HFF-Myc (cell line): ENCODE measurements at regions not wholly inside any gene's neighbourhood (a gene's known extent, or its start where the extent isn't known, plus 50 kb on each side); places are given as distances from the start of the nearest gene placed in this dataset.

Experiments
- DNase-seq: peaks from one replicate; pipeline ENCODE4 v3.0.0-alpha.2; 2011; ENCODE audit warnings: low read depth; ENCODE audit errors: extremely low read depth
- H3K4me3 ChIP-seq: replicated peaks from 2 replicates; pipeline ENCODE4 v1.5.1; 2011; ENCODE audit warnings: low read depth, mild to moderate bottlenecking, control low read depth, low read length
- TF ChIP-seq, protein P1 (sequence below): IDR thresholded peaks from 2 replicates; pipeline ENCODE4 v1.5.1; 2012; ENCODE audit warnings: mild to moderate bottlenecking, low read depth, low read length, control low read depth; ENCODE audit errors: missing control alignments

DNA sequence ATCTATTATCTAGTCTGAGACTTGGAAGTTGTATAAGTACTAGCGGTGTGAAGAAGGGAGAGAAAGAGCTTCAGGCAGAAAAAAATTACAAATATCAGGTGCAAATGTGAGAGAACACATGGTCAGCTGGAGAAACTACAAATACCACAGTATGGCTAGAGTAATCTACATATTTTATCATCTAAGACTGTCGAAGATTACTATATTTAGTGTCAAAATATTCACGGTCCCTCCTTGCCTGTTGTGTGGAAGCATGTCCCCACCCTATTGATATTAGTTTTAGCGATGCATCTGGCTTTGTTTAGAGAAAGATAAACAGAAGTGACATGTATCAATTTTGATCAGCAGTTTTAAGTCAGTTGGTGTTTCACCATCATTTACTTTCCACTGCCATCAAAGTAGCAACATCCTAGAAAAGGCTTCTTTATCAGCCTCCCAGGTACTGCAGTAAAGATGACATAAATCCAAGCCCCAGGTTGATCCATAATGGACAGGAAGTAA is 90.5 kb upstream of the ITGA4 start:
- TF ChIP-seq, protein P1, sequence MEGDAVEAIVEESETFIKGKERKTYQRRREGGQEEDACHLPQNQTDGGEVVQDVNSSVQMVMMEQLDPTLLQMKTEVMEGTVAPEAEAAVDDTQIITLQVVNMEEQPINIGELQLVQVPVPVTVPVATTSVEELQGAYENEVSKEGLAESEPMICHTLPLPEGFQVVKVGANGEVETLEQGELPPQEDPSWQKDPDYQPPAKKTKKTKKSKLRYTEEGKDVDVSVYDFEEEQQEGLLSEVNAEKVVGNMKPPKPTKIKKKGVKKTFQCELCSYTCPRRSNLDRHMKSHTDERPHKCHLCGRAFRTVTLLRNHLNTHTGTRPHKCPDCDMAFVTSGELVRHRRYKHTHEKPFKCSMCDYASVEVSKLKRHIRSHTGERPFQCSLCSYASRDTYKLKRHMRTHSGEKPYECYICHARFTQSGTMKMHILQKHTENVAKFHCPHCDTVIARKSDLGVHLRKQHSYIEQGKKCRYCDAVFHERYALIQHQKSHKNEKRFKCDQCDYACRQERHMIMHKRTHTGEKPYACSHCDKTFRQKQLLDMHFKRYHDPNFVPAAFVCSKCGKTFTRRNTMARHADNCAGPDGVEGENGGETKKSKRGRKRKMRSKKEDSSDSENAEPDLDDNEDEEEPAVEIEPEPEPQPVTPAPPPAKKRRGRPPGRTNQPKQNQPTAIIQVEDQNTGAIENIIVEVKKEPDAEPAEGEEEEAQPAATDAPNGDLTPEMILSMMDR, result no peak
- DNase-seq, result no peak

DNA sequence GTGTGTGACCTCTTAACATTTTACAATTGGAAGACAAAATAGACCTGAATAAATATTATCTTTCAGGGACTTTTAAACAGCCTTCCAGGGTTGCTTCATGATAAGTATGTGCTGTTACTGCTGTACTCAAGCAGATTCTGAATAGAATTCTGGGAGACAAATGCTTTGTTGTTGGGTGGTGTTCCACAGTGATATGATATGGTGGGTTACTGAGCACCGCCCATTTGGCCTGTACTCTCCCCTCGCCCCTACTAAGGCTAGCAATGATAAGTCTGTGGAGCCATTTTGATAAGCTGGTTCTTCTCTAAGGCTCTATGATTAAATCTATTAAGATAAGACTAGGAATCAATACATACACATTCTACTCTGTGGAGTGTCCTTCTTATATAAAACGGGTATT is 89.8 kb upstream of the ITGA4 start:
- TF ChIP-seq, protein P1, result no peak
- H3K4me3 ChIP-seq, result no peak overlapping the region
- DNase-seq, result no peak

More for the DNA sequence above, 90.5 kb upstream of the ITGA4 start:
- H3K4me3 ChIP-seq, result no peak overlapping the region

DNA sequence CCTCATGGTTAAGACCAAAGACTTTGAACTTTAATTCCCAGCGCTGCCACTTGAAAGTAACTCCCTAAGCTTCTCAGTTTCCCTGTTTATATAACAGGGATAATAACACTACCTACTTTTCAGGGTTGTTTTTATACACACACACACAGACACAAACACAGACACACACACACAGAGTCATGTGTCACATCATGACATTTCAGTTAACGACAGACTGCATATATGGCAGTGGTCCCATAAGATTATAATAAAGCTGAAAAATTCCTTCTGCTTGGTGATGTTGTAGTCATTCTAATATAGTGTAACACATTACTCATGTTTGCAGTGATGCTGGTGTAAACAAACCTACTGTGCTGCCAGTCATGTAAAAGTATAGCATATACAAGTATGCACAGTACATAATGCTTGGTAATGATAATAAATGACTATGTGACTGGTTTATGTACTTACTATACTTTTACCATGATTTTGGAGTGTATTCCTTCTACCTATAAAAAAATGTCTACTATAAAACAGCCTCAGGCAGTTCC is 89.2 kb upstream of the ITGA4 start:
- no peak overlapping the region for H3K4me3 ChIP-seq
- TF ChIP-seq, protein P1, result no peak
- DNase-seq, result no peak

DNA sequence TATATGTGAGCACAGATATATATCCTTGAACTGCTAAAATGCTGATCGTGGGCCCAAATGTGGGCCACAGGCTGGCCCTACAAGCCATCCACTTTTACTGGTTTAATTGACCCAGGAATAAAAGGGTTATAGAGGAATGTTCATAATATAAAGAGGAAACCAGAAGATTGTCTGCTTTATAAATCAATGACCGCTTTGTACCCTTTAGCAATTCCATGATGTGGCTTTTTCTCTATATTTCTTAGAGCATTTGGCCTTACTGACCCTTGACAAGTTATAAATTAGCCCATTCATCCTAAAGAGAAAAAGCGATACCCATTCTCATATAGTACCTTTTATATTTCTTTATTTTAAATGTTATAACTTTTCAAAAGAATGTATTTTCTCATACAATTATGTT is 87.1 kb upstream of the ITGA4 start:
- TF ChIP-seq, protein P1, result no peak
- no peak overlapping the region for H3K4me3 ChIP-seq
- no peak for DNase-seq

DNA sequence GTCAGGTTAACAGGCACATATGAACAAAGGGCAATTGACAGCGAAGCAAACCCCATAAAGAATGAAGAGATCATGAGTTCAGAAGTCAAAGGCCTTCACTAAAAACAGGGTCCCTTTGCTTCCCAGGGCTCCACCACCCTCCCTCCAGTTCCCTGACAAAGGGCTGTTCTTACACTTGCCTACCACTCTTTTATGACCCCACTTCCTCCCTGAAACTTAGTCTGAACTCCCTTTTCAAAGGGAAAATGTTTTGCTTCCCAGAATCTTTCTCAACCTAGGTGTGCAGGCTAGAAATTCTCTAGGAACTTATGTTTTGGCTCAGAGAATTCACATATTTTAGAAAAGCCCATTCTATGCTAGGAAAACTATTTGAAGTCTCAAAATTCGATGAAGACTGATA is 86.0 kb upstream of the ITGA4 start:
- TF ChIP-seq, protein P1, result no peak
- H3K4me3 ChIP-seq, result no peak overlapping the region

DNA sequence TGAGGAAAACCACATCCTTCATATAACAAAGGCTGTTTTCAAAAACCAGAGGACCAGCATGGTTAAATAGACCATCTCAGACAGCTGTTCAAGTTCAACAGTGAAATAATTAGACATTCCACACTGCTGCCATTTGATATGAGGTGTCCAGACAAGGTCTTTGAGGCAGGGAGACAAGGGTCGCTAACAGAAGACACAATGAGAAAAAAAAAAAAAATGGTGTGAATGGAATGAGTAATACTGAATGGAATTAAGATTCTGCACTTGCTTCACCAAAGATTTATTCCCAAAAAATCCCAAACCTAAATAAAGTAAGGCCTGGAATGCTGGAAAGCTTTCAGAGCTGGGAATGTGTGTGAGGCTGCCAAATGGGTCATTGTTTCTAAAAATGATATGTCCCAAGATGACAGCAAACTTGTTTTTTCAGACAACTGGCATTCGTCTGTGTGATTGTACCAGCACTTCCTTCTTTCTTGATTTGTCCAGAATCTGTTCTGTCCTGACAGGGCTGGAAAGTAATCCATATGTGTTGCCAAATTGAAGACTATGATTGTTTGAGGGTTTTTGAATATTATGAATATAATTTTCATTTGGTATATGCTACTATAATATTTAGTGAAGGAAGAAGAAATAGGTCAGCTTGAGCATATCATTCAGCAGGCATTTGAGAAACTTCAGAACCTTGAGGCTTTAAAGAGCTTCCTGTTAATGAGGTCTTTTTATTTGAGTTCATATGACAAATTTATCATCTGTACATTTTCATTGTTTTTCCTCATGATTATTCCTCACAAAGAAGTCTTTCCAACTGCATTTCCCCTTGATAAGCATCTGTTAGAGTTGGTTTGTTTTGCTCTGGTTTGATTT is 85.2 kb upstream of the ITGA4 start:
- H3K4me3 ChIP-seq, result no peak overlapping the region
- DNase-seq, result peak; percentile 38
- TF ChIP-seq, protein P1, result no peak

More for the DNA sequence above, 86.0 kb upstream of the ITGA4 start:
- no peak for DNase-seq
